Right atrium auricular region (tissue), 2 donors: ENCODE measurements at regions not wholly inside any gene's neighbourhood (a gene's known extent, or its start where the extent isn't known, plus 50 kb on each side); places are given as distances from the start of the nearest gene placed in this dataset.

Source experiments
- DNase-seq: peaks from one replicate; pipeline ENCODE4 v3.0.0-alpha.2; 2019; ENCODE audit warnings: low spot score
- H3K27ac ChIP-seq, 2 donors: fragments of 200-600 bp; sonication (generic); 1 replicate in 1 of 2; 2 replicates in 1 of 2; pipeline ENCODE4 v1.5.1; 2016 to 2019
- H3K27me3 ChIP-seq, 2 donors: fragments of 200-600 bp; sonication (generic); one replicate each; pipeline versions ENCODE4 v1.5.1 to v1.6.0; 2017 to 2019
- H3K36me3 ChIP-seq: fragments of 200-600 bp; sonication (generic); one replicate; pipeline ENCODE4 v1.5.1; 2016
- H3K4me1 ChIP-seq, 2 donors: fragments of 200-600 bp; sonication (generic); one replicate each; pipeline versions ENCODE4 v1.5.1 to v1.6.0; 2017 to 2019
- H3K4me3 ChIP-seq, 2 donors: fragments of 200-600 bp; sonication (generic); 1 replicate in 1 of 2; 2 replicates in 1 of 2; pipeline ENCODE4 v1.5.1; 2017 to 2019; ENCODE audit warnings: mild to moderate bottlenecking in 1 of 2, moderate library complexity in 1 of 2
- H3K9me3 ChIP-seq, 2 donors: fragments of 200-600 bp; sonication (generic); one replicate each; pipeline ENCODE4 v1.5.1; 2019
- TF ChIP-seq, protein P1 (sequence below), 2 donors: fragments of 200-600 bp; sonication (generic); IDR thresholded peaks; one replicate each; pipeline ENCODE4 v1.5.1; 2019; ENCODE audit warnings: antibody characterized with exemption in 2 of 2

DNA sequence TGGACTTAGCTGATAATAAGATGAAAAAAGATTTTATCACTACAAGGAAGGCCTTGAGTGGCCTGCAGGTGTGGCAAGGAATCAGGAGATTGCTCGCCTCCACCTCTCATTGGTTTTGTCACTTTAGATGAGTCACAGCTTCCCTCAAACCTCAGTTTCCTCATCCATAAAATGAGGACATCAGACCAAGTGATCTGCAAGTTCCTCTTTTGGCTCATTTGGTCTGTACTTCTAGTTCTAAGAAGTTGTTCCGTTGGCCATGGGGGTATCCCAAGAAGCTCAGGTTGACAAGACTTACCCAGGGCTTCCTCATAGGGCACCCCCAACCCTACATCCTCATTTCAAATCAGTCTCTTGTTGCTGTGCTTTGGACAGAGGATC, 254.1 kb downstream of the UACA start:
- H3K4me3 ChIP-seq, result no peak overlapping the region
- no peaks in the 10 kb centered on the region for H3K27me3 ChIP-seq
- DNase-seq, result no peak
- no peak overlapping the region for H3K27ac ChIP-seq
- H3K4me1 ChIP-seq, result peaks cover 0 to 19% of the 10 kb centered on the region in 2 donors
- no peaks in the 10 kb centered on the region for H3K36me3 ChIP-seq
- TF ChIP-seq, protein P1, sequence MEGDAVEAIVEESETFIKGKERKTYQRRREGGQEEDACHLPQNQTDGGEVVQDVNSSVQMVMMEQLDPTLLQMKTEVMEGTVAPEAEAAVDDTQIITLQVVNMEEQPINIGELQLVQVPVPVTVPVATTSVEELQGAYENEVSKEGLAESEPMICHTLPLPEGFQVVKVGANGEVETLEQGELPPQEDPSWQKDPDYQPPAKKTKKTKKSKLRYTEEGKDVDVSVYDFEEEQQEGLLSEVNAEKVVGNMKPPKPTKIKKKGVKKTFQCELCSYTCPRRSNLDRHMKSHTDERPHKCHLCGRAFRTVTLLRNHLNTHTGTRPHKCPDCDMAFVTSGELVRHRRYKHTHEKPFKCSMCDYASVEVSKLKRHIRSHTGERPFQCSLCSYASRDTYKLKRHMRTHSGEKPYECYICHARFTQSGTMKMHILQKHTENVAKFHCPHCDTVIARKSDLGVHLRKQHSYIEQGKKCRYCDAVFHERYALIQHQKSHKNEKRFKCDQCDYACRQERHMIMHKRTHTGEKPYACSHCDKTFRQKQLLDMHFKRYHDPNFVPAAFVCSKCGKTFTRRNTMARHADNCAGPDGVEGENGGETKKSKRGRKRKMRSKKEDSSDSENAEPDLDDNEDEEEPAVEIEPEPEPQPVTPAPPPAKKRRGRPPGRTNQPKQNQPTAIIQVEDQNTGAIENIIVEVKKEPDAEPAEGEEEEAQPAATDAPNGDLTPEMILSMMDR (IDR thresholded peaks at IDR 0.05), result no peak
- peaks cover 0 to 28% of the 10 kb centered on the region in 2 donors for H3K9me3 ChIP-seq

DNA sequence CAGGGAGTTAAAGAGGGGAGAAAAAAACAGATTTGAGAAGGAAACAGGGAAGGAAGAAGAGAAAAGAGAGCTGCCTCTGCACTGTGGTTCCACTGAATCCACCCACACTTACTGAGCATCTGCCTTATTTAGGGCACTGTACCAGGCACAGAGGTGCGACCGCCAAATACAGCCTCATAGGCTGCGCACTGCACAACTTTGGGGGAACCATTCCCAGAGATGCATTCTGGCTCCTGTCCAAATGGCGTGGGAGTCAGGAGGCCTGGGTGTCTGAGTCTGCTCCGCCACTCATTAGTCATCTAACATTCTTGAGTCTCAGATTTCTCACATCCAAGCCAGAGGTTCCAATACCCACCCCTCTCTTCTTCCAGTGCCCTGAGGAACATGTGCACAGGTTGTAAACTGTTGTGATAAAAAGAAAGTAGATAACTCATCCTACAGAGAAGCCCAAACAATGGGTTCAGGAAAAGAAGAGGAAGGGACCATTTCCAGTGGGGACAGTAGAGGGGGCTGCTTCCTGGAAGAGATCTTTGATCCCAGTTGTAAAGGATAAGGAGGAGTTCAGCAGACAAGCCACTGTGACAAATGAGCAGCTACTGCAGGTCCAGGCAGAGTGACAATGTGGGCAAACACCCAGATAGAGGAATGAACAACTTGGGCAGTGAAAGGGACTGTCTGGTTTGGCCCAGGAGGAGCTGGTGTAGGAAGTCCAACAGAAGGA, 254.6 kb downstream of the UACA start:
- Histone ChIP-seq H3K4me1 (peaks cover 0 to 24% of the 10 kb centered on the region in 2 donors), H3K9me3 (peaks cover 0 to 28% of the 10 kb centered on the region in 2 donors), H3K27me3 (no peaks in the 10 kb centered on the region), H3K27ac (no peak overlapping the region), H3K36me3 (no peaks in the 10 kb centered on the region), H3K4me3 (no peak overlapping the region)
- TF ChIP-seq, protein P1 (IDR thresholded peaks at IDR 0.05), result no peak
- DNase-seq, result no peak

DNA sequence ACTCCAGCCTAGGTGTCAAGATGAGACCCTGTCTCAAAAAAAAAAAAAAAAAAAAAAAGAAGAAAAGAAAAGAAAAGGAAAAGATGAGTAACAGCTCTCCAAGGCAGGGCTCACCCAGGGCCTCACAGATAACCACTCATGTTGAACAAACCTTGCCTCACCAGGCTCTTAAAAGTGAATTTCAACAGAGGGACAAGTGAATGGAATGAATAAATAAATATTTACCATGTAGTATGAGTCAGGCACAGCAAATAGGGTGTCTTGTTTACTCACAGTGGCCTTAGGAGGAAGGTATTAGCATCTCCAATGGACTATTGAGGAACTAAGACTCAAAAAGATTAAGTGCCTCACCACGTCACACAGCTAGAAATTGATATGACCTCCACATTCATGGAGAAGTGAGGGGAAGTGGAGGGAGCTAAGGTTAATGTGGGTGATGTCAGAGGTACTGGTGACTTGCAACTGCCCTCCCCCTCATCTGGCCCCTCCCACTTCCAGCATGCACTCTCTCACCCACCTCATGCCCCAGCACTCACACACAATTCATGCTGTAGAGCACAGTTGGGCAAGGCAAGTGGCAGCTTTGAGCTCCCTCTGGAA, 255.5 kb downstream of the UACA start:
- Histone ChIP-seq H3K36me3 (no peaks in the 10 kb centered on the region), H3K4me1 (peaks cover 0 to 30% of the 10 kb centered on the region in 2 donors), H3K4me3 (no peak overlapping the region), H3K27me3 (no peaks in the 10 kb centered on the region), H3K27ac (no peak overlapping the region), H3K9me3 (peaks cover 0 to 28% of the 10 kb centered on the region in 2 donors)
- no peak for DNase-seq
- TF ChIP-seq, protein P1 (IDR thresholded peaks at IDR 0.05), result no peak

DNA sequence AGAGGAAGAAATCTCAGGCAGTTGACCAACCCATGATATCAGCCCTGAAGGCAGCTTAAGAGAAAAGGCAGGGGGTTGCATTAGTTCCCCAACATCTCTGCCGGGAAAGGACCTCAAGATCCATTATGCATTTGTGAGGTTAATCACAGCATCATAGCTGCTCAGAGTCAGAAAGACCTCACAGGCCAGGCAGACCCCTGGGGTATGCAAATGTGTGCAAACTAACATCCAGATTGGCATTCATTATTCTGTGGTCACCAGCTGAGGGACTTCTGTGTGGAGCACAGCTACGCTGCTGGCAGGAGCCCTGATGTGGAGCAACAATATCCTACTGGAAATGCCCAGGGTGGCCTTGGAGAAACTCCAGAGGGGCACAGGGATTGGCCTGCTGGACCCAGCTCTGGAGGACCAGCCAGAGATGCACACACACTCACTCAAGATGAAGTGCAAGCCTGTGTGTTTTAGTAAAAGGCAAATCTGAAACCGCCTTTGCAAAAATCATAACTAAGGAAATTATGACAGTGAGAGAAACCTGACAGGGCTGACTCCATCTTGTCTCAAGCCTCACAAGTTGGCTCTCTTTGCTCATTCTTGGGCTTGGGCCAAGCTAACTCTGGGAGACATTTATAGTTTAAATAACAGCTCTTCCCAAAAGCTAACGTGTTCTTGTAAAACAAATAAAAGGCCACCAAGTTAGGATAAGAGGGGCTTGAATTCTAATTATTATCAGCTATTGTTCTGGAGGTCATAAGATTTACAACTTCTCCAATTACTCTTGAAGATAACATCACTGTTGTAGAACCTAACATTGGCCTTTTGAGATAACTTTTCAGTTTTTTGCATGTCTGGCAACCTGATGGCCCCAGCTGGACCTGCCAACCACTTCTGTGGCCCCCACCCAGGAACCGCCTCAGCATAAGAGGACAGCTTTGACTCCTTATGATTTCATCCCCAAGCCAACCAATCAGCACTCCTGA, 257.1 kb downstream of the UACA start:
- H3K27ac ChIP-seq, result no peak overlapping the region

DNA sequence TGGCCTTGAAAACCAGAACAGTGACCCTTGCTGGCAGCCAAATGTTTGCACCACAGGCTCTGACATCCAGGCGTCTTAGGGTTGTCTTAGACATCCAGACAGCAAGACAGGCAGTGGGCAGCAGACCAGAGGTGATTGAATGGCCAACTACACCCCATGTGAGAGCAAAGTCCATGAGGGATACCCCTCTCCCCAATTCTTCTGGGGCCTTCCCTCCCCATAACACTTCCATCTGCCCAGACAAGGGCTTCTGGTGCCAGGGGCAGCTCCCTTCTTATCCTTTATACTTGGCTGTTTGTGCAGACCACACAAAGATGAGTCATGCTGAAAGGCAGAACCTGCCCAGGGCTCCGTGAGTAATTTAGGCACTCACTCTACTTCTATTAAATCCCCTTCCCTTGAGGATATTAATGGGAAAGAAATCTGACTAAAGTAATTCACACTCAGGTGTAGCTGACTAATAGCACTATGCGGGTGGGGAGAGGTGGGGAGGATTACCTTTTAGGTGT, 257.9 kb downstream of the UACA start:
- Histone ChIP-seq H3K27ac (no peak overlapping the region), H3K4me3 (no peak overlapping the region), H3K36me3 (no peaks in the 10 kb centered on the region), H3K27me3 (no peaks in the 10 kb centered on the region), H3K9me3 (peaks cover 0 to 11% of the 10 kb centered on the region in 2 donors), H3K4me1 (peaks cover 0 to 30% of the 10 kb centered on the region in 2 donors)
- TF ChIP-seq, protein P1 (IDR thresholded peaks at IDR 0.05), result no peak
- no peak for DNase-seq

More for the DNA sequence above, 257.1 kb downstream of the UACA start:
- H3K4me3 ChIP-seq, result no peak overlapping the region
- peaks cover 0 to 19% of the 10 kb centered on the region in 2 donors for H3K9me3 ChIP-seq
- DNase-seq, result no peak
- TF ChIP-seq, protein P1 (IDR thresholded peaks at IDR 0.05), result no peak
- H3K27me3 ChIP-seq, result no peaks in the 10 kb centered on the region
- H3K4me1 ChIP-seq, result peaks cover 0 to 30% of the 10 kb centered on the region in 2 donors
- H3K36me3 ChIP-seq, result no peaks in the 10 kb centered on the region
